GM13977 (cell line): ENCODE measurements at regions not wholly inside any gene's neighbourhood (a gene's known extent, or its start where the extent isn't known, plus 50 kb on each side); places are given as distances from the start of the nearest gene placed in this dataset.

Source experiments
- DNase-seq: peaks from one replicate; pipeline ENCODE4 v3.0.0; 2012; ENCODE audit warnings: low spot score
- in situ Hi-C: fragments of 300-500 bp; cut with MboI; formaldehyde crosslinking; loops from one replicate; pipeline ENCODE4 v1.12.0; 2022; ENCODE audit warnings: low sequenced_read_pairs, low pct_unique_long_range_greater_than_20kb, mixed read lengths, inconsistent platforms; ENCODE audit not compliant: unreplicated experiment
- TF ChIP-seq, protein P1 (sequence below): IDR thresholded peaks from 2 replicates; pipeline ENCODE4 v1.5.1; 2012; ENCODE audit warnings: mild to moderate bottlenecking, control low read depth; ENCODE audit not compliant: insufficient read depth; ENCODE audit errors: extremely low read depth, missing control alignments

- in situ Hi-C loops, result no loop called here
- no peak for DNase-seq
- TF ChIP-seq, protein P1, sequence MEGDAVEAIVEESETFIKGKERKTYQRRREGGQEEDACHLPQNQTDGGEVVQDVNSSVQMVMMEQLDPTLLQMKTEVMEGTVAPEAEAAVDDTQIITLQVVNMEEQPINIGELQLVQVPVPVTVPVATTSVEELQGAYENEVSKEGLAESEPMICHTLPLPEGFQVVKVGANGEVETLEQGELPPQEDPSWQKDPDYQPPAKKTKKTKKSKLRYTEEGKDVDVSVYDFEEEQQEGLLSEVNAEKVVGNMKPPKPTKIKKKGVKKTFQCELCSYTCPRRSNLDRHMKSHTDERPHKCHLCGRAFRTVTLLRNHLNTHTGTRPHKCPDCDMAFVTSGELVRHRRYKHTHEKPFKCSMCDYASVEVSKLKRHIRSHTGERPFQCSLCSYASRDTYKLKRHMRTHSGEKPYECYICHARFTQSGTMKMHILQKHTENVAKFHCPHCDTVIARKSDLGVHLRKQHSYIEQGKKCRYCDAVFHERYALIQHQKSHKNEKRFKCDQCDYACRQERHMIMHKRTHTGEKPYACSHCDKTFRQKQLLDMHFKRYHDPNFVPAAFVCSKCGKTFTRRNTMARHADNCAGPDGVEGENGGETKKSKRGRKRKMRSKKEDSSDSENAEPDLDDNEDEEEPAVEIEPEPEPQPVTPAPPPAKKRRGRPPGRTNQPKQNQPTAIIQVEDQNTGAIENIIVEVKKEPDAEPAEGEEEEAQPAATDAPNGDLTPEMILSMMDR, result no peak
Observed at GRCh38 chr2:148582679-148583511, 61.7 kb upstream of the EPC2 start.

DNA sequence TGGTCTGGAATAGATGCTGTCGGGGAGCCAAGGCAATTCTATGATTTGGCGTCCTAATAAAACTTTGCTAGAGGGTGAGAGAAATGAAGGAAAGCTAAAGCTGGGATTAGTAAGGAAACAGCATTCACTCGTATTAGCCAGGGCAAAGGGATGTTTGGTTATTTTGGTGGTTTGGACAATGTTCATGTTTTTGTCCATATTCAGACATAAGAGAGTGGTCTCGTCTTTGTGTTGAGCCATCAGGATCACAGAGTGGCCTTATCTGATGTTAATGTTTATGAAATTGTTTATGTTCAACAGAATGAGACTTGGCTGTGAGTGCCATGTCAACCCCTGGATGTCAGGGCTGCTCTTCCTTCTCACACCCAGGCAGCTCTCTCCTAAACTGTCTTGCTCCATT is 58.9 kb upstream of the EPC2 start:
- TF ChIP-seq, protein P1, result no peak
- no peak for DNase-seq
- in situ Hi-C loops, result no loop called here

DNA sequence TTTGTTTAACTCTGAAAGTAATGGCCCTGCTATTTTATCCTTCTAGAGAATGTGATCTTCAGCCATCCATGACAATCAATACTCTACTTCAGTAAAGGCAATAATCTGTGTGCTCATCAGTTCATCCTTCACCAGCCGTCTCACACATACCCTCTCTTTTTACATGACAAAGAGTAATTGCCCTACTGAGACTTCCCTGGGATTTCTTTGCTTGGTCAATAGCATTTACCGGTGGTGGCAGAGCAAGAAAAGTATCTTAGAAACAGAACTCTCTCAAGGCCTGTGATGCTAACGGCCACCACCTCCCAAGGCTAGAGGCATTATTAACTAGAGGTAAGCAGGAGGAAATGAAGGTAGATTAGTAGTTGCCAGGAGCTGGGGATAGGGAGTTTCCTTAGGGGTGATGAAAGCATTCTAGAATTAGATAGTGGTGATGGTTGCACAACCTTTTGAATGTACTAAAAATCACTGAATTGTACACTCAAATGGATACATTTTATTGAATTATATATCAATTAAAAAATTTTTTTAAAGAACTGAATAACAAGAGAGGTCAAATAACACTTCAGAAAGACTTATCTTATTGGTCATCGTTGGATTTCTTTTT is 57.9 kb upstream of the EPC2 start:
- in situ Hi-C loops, result no loop called here
- TF ChIP-seq, protein P1, result no peak
- DNase-seq, result no peak

DNA sequence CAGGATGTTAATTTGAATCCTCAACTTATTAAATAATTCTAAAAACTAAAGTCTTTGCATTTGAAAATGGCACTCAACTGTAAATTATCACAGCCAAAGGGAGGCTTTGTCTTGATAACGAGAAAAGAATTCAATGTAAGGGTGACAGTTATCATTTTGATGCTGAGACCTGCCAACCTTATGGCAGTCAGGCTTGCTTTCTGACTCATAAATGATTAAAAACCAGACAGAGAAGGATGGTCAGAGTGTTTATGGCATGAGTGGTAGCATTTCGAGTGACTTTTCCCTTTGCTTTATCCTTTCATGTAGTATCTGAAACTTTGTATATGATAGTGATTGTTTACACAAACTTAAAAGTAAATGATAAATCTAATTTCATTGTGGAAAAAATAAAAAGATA is 53.9 kb upstream of the EPC2 start:
- TF ChIP-seq, protein P1, result no peak
- no peak for DNase-seq
- in situ Hi-C loops, result no loop called here

DNA sequence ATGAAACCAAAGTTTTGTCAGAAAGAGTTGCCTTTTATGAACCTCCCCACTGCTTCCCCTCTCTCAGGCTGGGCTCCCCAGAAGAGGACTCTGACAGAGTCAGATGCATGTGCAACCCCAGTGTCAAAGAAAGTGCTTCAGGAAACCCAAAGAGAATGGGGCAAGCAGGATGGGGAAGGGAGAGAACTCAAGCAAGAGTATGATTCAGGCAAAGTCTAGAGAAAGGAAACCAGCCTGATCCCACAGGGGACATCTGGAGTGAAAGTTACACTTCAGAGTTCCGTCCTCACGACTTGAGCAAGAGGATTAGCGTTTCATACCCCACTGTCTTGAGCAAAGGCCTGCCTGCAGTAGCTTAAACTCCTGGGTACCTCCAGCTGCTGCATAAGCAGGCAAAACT is 51.8 kb upstream of the EPC2 start:
- TF ChIP-seq, protein P1, result no peak

DNA sequence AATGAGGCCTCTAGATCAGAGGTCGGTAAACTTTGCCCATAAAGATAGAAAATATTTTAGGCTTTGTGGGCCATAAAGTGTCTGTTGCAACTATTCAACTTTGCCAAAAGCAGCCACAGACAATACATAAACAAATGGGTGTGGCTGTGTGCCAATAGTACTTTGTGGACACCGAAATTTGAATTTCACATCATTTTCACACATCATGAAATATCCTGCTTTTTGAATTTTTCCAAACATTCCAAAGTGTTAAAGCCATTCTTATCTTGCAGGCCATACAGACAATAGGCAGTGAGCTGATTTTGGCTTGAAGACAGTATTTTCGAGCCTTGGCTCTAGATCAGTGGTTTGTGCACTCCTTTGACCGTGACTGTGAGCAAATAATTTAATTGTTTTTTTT is 51.1 kb upstream of the EPC2 start:
- TF ChIP-seq, protein P1, result no peak
- in situ Hi-C loops, result no loop called here
- DNase-seq, result no peak

More for the DNA sequence above, 51.8 kb upstream of the EPC2 start:
- in situ Hi-C loops, result no loop called here
- no peak for DNase-seq
